GM12878 (cell line): ENCODE measurements at regions not wholly inside any gene's neighbourhood (a gene's known extent, or its start where the extent isn't known, plus 50 kb on each side); places are given as distances from the start of the nearest gene placed in this dataset.

Experiments used
- ATAC-seq: fragments of 200-7000 bp; cut with Tn5 transposase; 3 replicates; pipeline ENCODE4 v1.9.1; 2020; ENCODE audit warnings: mild to moderate bottlenecking, moderate library complexity
- BruUV-seq: library from RNA; stranded (reverse); fragments of 400-500 nt; replicated peaks from 2 replicates; lab custom pipeline; 2021; lab: Mats Ljungman, UMichigan
- CTCF ChIA-PET: fragments of 300-600 bp; sonication (Branson Sonifier 250); formaldehyde crosslinking; extraction: SDS; loops from one replicate; lab custom pipeline; 2021; ENCODE audit warnings: inconsistent platforms; lab: Yijun Ruan, JAX
- POLR2A ChIA-PET: fragments of 350-600 bp; formaldehyde crosslinking; extraction: SDS; loops from one replicate; lab custom pipeline; 2021; ENCODE audit warnings: inconsistent platforms; lab: Charles Lee
- RAD21 ChIA-PET: fragments of 300-600 bp; sonication (Branson Sonifier 250); formaldehyde crosslinking; loops from one replicate; lab custom pipeline; 2023; ENCODE audit warnings: antibody characterized with exemption; ENCODE audit not compliant: unreplicated experiment; lab: Charles Lee
- SMC1A ChIA-PET: fragments of 300-600 bp; sonication (Branson Sonifier 250); formaldehyde crosslinking; loops from one replicate; lab custom pipeline; 2023; ENCODE audit not compliant: unreplicated experiment, uncharacterized antibody; lab: Charles Lee
- DNase-seq: peaks from one replicate; pipeline ENCODE4 v3.0.0-alpha.2; 2011; ENCODE audit warnings: low read depth, low spot score
- FAIRE-seq: peaks from 3 replicates; lab custom pipeline; 2011; peaks lifted over from hg19 to GRCh38; lab: Jason Lieb, UNC
- H2AFZ ChIP-seq: 2 replicates; pipeline ENCODE4 v1.6.0; 2011; ENCODE audit warnings: low read depth, low read length, control low read depth; ENCODE audit not compliant: control insufficient read depth
- H3K27ac ChIP-seq: 2 replicates; pipeline ENCODE4 v1.5.1; 2011; ENCODE audit warnings: control low read depth; ENCODE audit not compliant: control insufficient read depth, insufficient read depth
- H3K27me3 ChIP-seq, 2 experiments: replicated peaks in 1 of 2; 2 replicates each; pipeline versions ENCODE4 v1.6.0 to v1.6.1; 2011; ENCODE audit warnings: low read length in 1 of 2; ENCODE audit not compliant: control insufficient read depth in 2 of 2, insufficient read depth in 2 of 2
- H3K36me3 ChIP-seq, 2 experiments: 2 replicates each; pipeline ENCODE4 v1.5.1; 2011; ENCODE audit warnings: low read length in 1 of 2; ENCODE audit not compliant: control insufficient read depth in 2 of 2, insufficient read depth in 2 of 2
- H3K4me1 ChIP-seq: 2 replicates; pipeline ENCODE4 v1.6.1; 2011; ENCODE audit warnings: mild to moderate bottlenecking, low read length, moderate library complexity, mixed read lengths; ENCODE audit not compliant: control insufficient read depth, insufficient read depth
- H3K4me2 ChIP-seq: 2 replicates; pipeline ENCODE4 v1.6.0; 2011; ENCODE audit warnings: control low read depth; ENCODE audit not compliant: control insufficient read depth, insufficient read depth
- H3K4me3 ChIP-seq: fragments of 200-600 bp; sonication (generic); 2 replicates; pipeline ENCODE4 v1.5.1; 2016
- H3K79me2 ChIP-seq: 2 replicates; pipeline ENCODE4 v1.6.0; 2011; ENCODE audit warnings: low read length; ENCODE audit not compliant: control insufficient read depth, insufficient read depth
- H3K9ac ChIP-seq: 2 replicates; pipeline ENCODE4 v1.8.0; 2011; ENCODE audit warnings: low read length, control low read depth, mixed read lengths; ENCODE audit not compliant: control insufficient read depth, insufficient read depth
- H3K9me3 ChIP-seq: replicated peaks from 3 replicates; pipeline ENCODE4 v1.5.1; 2011; ENCODE audit warnings: mild to moderate bottlenecking, low read length; ENCODE audit not compliant: control insufficient read depth, insufficient read depth
- H4K20me1 ChIP-seq: 2 replicates; pipeline ENCODE4 v1.6.0; 2011; ENCODE audit not compliant: control insufficient read depth, insufficient read depth
- BHLHE40 ChIP-seq, 2 experiments: fragments of 450-650 bp in 1 of 2; IDR thresholded peaks; 2 replicates each; pipeline ENCODE4 v1.6.1; 2011 to 2017; ENCODE audit warnings: low read depth in 2 of 2, borderline replicate concordance in 1 of 2, improper control_type of control experiment in 1 of 2, low read length in 1 of 2, mild to moderate bottlenecking in 1 of 2
- CEBPZ ChIP-seq: fragments of 150-350 bp; IDR thresholded peaks from 2 replicates; pipeline ENCODE4 v1.6.1; 2016; ENCODE audit warnings: low read depth, low read length
- KAT2A ChIP-seq: conservative IDR thresholded peaks from 2 replicates; pipeline ENCODE4 v1.6.1; 2011; ENCODE audit warnings: low read depth, low read length; ENCODE audit not compliant: control insufficient read depth
- MTA2 ChIP-seq: fragments of 450-650 bp; IDR thresholded peaks from 2 replicates; pipeline ENCODE4 v1.6.1; 2016; ENCODE audit warnings: low read depth, mild to moderate bottlenecking, moderate library complexity
- NFIC ChIP-seq: IDR thresholded peaks from 2 replicates; pipeline ENCODE4 v1.6.1; 2012; ENCODE audit warnings: low read depth, mild to moderate bottlenecking, inconsistent platforms, low read length, moderate library complexity
- RAD51 ChIP-seq: fragments of 450-650 bp; IDR thresholded peaks from 2 replicates; pipeline ENCODE4 v1.6.1; 2016; ENCODE audit warnings: moderate library complexity, mild to moderate bottlenecking, inconsistent platforms
- RUNX3 ChIP-seq: IDR thresholded peaks from 2 replicates; pipeline ENCODE4 v1.6.1; 2012; ENCODE audit warnings: low read length, inconsistent platforms
- TCF7 ChIP-seq: IDR thresholded peaks from 2 replicates; pipeline ENCODE4 v1.6.1; 2014; ENCODE audit warnings: antibody characterized with exemption, borderline replicate concordance
- YY1 ChIP-seq: IDR thresholded peaks from 2 replicates; pipeline ENCODE4 v1.6.1; 2011; ENCODE audit warnings: low read depth, mild to moderate bottlenecking, low read length
- WGBS: methylation state at CpG from one replicate; pipeline ENCODE4 v1.1.6; 2016; ENCODE audit warnings: low lambda C conversion rate; ENCODE audit not compliant: insufficient replicate concordance, insufficient coverage; ENCODE audit errors: missing lambda C conversion rate; 5-methylcytosine and 5-hydroxymethylcytosine counted together
- in situ Hi-C: fragments of 300-500 bp; cut with MboI; formaldehyde crosslinking; loops from 9 replicates; pipeline ENCODE4 v1.14.3; 2018; ENCODE audit warnings: mixed read lengths
- intact Hi-C: fragments of 100-400 bp; cut with micrococcal nuclease; formaldehyde crosslinking; loops from one replicate; pipeline ENCODE4 v1.14.2; 2022; ENCODE audit not compliant: unreplicated experiment

- ChIA-PET SMC1A (no interaction called here), CTCF (no interaction called here)
These were observed 672.2 kb downstream of the TRAM1L1 start for GRCh38 chr4:116413222-116413621.

GRCh38 chr4:116401293-116401692 lies 684.1 kb downstream of the TRAM1L1 start:
- TF ChIP-seq MTA2 (peak; percentile 32; the same call in 1 of the 2 replicates), RAD51 (peak; percentile 61; the same call in 1 of the 2 replicates), KAT2A (no peak), BHLHE40 (IDR thresholded peaks at IDR 0.05; ENCODE audit: borderline replicate concordance in 1 of 2, low read depth in 2 of 2, low read length in 1 of 2) (peak; percentile 77 to 83), CEBPZ (no peak)
- no TSS peak for BruUV-seq
- 7% methylated on average over 4 of the region's 4 CpGs for WGBS
- Histone ChIP-seq H4K20me1 (no peaks in the 10 kb centered on the region), H3K4me2 (no peak overlapping the region), H3K27me3 (no peaks in the 10 kb centered on the region), H3K9me3 (no peaks in the 10 kb centered on the region), H3K4me1 (no peaks in the 10 kb centered on the region), H2AFZ (no peak overlapping the region), H3K27ac (no peak overlapping the region), H3K9ac (no peak overlapping the region), H3K4me3 (no peak overlapping the region), H3K36me3 (no peaks in the 10 kb centered on the region), H3K79me2 (no peaks in the 10 kb centered on the region)
- intact Hi-C loops, result no loop called here
- FAIRE-seq, result no peak
- POLR2A ChIA-PET, result no interaction called here
- DNase-seq, result no peak
- RAD21 ChIA-PET, result no interaction called here
- SMC1A ChIA-PET, result interaction anchor here (0.8 to 2.1 kb wide), 4 partner anchors 11 to 34 kb away, joined by 3 to 13 read pairs (median 3); no protein-coding TSS in a partner anchor
- ATAC-seq, result peak; percentile 65
- CTCF ChIA-PET, result interaction anchor here (0.9 to 1.2 kb wide), 2 partner anchors 11 to 42 kb away, joined by 3 read pairs; no protein-coding TSS in a partner anchor
- in situ Hi-C loops, result no loop called here

More at GRCh38 chr4:116413222-116413621, 672.2 kb downstream of the TRAM1L1 start:
- no peaks in the 10 kb centered on the region for H3K9me3 ChIP-seq
- H3K4me1 ChIP-seq, result no peaks in the 10 kb centered on the region
- no peaks in the 10 kb centered on the region for H4K20me1 ChIP-seq
- FAIRE-seq (no peak), DNase-seq (no peak), ATAC-seq (no peak)
- TF ChIP-seq NFIC (peak; percentile 54; the same call in 1 of the 2 replicates), RUNX3 (peak; percentile 52; the same call in 1 of the 2 replicates), TCF7 (0 out of 2 replicates have a peak, but pooled peaks have one; percentile 38), YY1 (no peak)
- H3K27ac ChIP-seq, result no peak overlapping the region
- H3K4me3 ChIP-seq, result no peak overlapping the region
- H2AFZ ChIP-seq, result no peak overlapping the region
- intact Hi-C loops (no loop called here), in situ Hi-C loops (no loop called here)
- BruUV-seq, result no TSS peak
- no peaks in the 10 kb centered on the region for H3K79me2 ChIP-seq
- 0% methylated on average over 2 of the region's 2 CpGs for WGBS
- H3K4me2 ChIP-seq, result no peak overlapping the region
- H3K9ac ChIP-seq, result no peak overlapping the region
- RAD21 ChIA-PET, result interaction anchor here (1.0 kb wide), 1 partner anchor 54 kb away, joined by 3 read pairs; no protein-coding TSS in a partner anchor
- POLR2A ChIA-PET, result no interaction called here
- no peaks in the 10 kb centered on the region for H3K27me3 ChIP-seq
- no peaks in the 10 kb centered on the region for H3K36me3 ChIP-seq
